HL-60 (cell line): ENCODE measurements at regions not wholly inside any gene's neighbourhood (a gene's known extent, or its start where the extent isn't known, plus 50 kb on each side); places are given as distances from the start of the nearest gene placed in this dataset.

Source experiments
- DNase-seq, 2 experiments: peaks; one replicate each; pipeline ENCODE4 v3.0.0-alpha.2; 2010 to 2020; ENCODE audit warnings: low read depth in 1 of 2, low spot score in 1 of 2
- H3K27ac ChIP-seq: fragments of 250-450 bp; sonication (Bioruptor Pico); replicated peaks from 2 replicates; pipeline ENCODE4 v1.5.1; 2020; ENCODE audit warnings: mild to moderate bottlenecking, moderate library complexity
- H3K27me3 ChIP-seq: fragments of 250-450 bp; sonication (Bioruptor Pico); 2 replicates; pipeline ENCODE4 v1.5.1; 2021; ENCODE audit warnings: mild to moderate bottlenecking, moderate library complexity; ENCODE audit not compliant: insufficient read depth, poor library complexity, severe bottlenecking
- H3K4me3 ChIP-seq: replicated peaks from 2 replicates; pipeline ENCODE4 v1.5.1; 2011; ENCODE audit warnings: mild to moderate bottlenecking, control low read depth, low read length; ENCODE audit not compliant: insufficient read depth
- GABPA ChIP-seq: IDR thresholded peaks from 2 replicates; pipeline ENCODE4 v1.6.1; 2012; ENCODE audit warnings: low read depth
- POLR2AphosphoS5 ChIP-seq: IDR thresholded peaks from 2 replicates; pipeline ENCODE4 v1.6.1; 2012; ENCODE audit warnings: low read depth
- SPI1 ChIP-seq: IDR thresholded peaks from 2 replicates; pipeline ENCODE4 v1.6.1; 2012; ENCODE audit warnings: low read depth, mild to moderate bottlenecking, borderline replicate concordance
- TF ChIP-seq, protein P1 (sequence below): IDR thresholded peaks from 2 replicates; pipeline ENCODE4 v1.6.1; 2012; ENCODE audit warnings: low read depth; ENCODE audit not compliant: insufficient replicate concordance
- TF ChIP-seq, protein P2 (sequence below): IDR thresholded peaks from one replicate; pipeline ENCODE4 v1.5.1; 2011; ENCODE audit warnings: low read length, control low read depth, inconsistent platforms; ENCODE audit not compliant: insufficient read depth

DNA sequence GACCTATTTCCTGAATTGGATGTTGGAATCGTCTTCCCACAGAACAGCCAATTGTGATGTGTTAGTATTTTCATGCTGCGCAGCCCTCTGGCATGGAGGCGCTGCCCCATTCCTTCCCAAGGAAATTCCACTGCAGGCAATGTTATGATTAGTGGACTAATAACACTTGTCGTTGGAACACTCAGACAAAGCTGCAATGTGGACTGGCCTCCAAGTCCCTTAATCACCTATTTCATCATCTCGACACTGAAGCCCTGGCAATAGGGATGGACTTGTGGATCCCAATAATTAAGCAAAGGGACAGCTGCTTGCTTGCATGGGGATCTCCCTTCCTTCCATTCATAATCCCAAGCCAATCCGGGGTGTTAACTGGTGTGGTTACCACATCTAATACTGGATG, 59.9 kb downstream of the PABIR2 start:
- no peak for DNase-seq
- TF ChIP-seq, protein P1, sequence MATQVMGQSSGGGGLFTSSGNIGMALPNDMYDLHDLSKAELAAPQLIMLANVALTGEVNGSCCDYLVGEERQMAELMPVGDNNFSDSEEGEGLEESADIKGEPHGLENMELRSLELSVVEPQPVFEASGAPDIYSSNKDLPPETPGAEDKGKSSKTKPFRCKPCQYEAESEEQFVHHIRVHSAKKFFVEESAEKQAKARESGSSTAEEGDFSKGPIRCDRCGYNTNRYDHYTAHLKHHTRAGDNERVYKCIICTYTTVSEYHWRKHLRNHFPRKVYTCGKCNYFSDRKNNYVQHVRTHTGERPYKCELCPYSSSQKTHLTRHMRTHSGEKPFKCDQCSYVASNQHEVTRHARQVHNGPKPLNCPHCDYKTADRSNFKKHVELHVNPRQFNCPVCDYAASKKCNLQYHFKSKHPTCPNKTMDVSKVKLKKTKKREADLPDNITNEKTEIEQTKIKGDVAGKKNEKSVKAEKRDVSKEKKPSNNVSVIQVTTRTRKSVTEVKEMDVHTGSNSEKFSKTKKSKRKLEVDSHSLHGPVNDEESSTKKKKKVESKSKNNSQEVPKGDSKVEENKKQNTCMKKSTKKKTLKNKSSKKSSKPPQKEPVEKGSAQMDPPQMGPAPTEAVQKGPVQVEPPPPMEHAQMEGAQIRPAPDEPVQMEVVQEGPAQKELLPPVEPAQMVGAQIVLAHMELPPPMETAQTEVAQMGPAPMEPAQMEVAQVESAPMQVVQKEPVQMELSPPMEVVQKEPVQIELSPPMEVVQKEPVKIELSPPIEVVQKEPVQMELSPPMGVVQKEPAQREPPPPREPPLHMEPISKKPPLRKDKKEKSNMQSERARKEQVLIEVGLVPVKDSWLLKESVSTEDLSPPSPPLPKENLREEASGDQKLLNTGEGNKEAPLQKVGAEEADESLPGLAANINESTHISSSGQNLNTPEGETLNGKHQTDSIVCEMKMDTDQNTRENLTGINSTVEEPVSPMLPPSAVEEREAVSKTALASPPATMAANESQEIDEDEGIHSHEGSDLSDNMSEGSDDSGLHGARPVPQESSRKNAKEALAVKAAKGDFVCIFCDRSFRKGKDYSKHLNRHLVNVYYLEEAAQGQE: no peak
- TF ChIP-seq, protein P2, sequence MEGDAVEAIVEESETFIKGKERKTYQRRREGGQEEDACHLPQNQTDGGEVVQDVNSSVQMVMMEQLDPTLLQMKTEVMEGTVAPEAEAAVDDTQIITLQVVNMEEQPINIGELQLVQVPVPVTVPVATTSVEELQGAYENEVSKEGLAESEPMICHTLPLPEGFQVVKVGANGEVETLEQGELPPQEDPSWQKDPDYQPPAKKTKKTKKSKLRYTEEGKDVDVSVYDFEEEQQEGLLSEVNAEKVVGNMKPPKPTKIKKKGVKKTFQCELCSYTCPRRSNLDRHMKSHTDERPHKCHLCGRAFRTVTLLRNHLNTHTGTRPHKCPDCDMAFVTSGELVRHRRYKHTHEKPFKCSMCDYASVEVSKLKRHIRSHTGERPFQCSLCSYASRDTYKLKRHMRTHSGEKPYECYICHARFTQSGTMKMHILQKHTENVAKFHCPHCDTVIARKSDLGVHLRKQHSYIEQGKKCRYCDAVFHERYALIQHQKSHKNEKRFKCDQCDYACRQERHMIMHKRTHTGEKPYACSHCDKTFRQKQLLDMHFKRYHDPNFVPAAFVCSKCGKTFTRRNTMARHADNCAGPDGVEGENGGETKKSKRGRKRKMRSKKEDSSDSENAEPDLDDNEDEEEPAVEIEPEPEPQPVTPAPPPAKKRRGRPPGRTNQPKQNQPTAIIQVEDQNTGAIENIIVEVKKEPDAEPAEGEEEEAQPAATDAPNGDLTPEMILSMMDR: no peak
- TF ChIP-seq SPI1 (no peak), POLR2AphosphoS5 (no peak), GABPA (no peak)
- Histone ChIP-seq H3K27ac (no peak overlapping the region), H3K27me3 (no peaks in the 10 kb centered on the region), H3K4me3 (no peak overlapping the region)

DNA sequence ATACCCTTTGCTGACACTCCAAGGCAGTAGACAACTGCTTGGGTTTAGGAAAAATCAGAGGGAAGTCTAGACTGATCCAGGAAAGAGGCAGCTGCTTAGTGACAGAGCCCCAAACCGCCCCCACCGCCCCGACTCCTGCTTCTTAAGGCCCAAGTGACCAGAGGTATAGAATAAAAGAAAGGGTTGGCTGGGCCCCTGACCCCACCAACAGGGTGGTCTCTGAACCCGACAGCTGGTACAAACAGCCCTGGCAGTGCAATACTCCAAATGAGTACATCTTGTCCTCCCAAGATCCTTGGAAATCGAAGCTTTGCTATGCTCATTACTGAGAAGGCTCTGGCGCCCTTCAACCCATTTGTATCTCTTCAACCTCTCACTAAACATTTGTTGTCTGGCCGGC, 60.6 kb downstream of the PABIR2 start:
- Histone ChIP-seq H3K4me3 (no peak overlapping the region), H3K27me3 (no peaks in the 10 kb centered on the region), H3K27ac (no peak overlapping the region)
- no peak for DNase-seq
- TF ChIP-seq, protein P1: no peak
- no peak for TF ChIP-seq SPI1
- no peak for TF ChIP-seq POLR2AphosphoS5
- TF ChIP-seq, protein P2: no peak
- TF ChIP-seq GABPA: no peak

DNA sequence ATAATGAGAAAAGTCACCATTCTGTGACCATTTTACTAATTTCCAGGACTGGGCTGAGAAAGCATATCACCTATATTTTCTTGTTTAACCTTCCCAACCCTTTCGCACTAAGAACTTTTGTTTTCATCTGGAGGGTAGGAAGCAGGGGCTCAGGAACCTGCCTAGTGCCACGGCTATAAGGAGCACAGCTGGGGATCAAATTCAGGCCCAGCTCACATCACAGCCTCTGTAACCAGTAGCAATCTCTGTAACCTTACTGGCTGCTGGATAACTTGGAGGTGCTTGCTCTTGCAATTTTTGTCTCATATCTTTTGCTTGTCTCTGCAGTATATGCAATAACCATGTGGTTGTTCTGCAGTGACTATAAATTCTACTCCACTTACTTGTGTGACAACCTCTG, 62.0 kb downstream of the PABIR2 start:
- Histone ChIP-seq H3K4me3 (no peak overlapping the region), H3K27ac (no peak overlapping the region), H3K27me3 (no peaks in the 10 kb centered on the region)
- DNase-seq: no peak
- no peak for TF ChIP-seq POLR2AphosphoS5
- TF ChIP-seq, protein P2: no peak
- TF ChIP-seq, protein P1: no peak
- no peak for TF ChIP-seq SPI1
- TF ChIP-seq GABPA: no peak
